PFSK-1 (cell line): ENCODE measurements at regions not wholly inside any gene's neighbourhood (a gene's known extent, or its start where the extent isn't known, plus 50 kb on each side); places are given as distances from the start of the nearest gene placed in this dataset.

Experiments
- FOXP2 ChIP-seq: optimal IDR thresholded peaks from 2 replicates; pipeline ENCODE3; 2011; ENCODE audit warnings: borderline replicate concordance, control low read depth, inconsistent platforms; ENCODE audit not compliant: insufficient read depth; ENCODE audit errors: extremely low read length, extremely low read depth
- POLR2AphosphoS5 ChIP-seq: IDR thresholded peaks from 2 replicates; pipeline ENCODE4 v1.6.1; 2012; ENCODE audit warnings: low read depth, mild to moderate bottlenecking, control low read depth, low read length, moderate library complexity
- SIN3A ChIP-seq: IDR thresholded peaks from 2 replicates; pipeline ENCODE4 v1.6.1; 2012; ENCODE audit warnings: mild to moderate bottlenecking, low read length, moderate library complexity, borderline replicate concordance; ENCODE audit not compliant: insufficient read depth
- TAF1 ChIP-seq: IDR thresholded peaks from 2 replicates; pipeline ENCODE4 v1.6.1; 2012; ENCODE audit warnings: low read length, control low read depth, borderline replicate concordance; ENCODE audit not compliant: insufficient read depth
- TF ChIP-seq, protein P1 (sequence below), 2 experiments: IDR thresholded peaks; 2 replicates each; pipeline versions ENCODE4 v1.6.1 to v1.8.0; 2011 to 2012; ENCODE audit warnings: low read depth in 2 of 2, low read length in 2 of 2, control low read depth in 1 of 2, inconsistent platforms in 1 of 2, mild to moderate bottlenecking in 1 of 2, moderate library complexity in 1 of 2; ENCODE audit not compliant: insufficient read depth in 1 of 2

GRCh38 chr4:130714006-130714405 lies 1618.1 kb downstream of the C4orf33 start:
- no peak for TF ChIP-seq POLR2AphosphoS5
- no peak for TF ChIP-seq TAF1
- no peak for TF ChIP-seq FOXP2
- TF ChIP-seq SIN3A: no peak
- TF ChIP-seq, protein P1, sequence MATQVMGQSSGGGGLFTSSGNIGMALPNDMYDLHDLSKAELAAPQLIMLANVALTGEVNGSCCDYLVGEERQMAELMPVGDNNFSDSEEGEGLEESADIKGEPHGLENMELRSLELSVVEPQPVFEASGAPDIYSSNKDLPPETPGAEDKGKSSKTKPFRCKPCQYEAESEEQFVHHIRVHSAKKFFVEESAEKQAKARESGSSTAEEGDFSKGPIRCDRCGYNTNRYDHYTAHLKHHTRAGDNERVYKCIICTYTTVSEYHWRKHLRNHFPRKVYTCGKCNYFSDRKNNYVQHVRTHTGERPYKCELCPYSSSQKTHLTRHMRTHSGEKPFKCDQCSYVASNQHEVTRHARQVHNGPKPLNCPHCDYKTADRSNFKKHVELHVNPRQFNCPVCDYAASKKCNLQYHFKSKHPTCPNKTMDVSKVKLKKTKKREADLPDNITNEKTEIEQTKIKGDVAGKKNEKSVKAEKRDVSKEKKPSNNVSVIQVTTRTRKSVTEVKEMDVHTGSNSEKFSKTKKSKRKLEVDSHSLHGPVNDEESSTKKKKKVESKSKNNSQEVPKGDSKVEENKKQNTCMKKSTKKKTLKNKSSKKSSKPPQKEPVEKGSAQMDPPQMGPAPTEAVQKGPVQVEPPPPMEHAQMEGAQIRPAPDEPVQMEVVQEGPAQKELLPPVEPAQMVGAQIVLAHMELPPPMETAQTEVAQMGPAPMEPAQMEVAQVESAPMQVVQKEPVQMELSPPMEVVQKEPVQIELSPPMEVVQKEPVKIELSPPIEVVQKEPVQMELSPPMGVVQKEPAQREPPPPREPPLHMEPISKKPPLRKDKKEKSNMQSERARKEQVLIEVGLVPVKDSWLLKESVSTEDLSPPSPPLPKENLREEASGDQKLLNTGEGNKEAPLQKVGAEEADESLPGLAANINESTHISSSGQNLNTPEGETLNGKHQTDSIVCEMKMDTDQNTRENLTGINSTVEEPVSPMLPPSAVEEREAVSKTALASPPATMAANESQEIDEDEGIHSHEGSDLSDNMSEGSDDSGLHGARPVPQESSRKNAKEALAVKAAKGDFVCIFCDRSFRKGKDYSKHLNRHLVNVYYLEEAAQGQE (IDR thresholded peaks at IDR 0.05; ENCODE audit: insufficient read depth in 1 of 2, low read depth in 2 of 2, low read length in 2 of 2): no peak

DNA sequence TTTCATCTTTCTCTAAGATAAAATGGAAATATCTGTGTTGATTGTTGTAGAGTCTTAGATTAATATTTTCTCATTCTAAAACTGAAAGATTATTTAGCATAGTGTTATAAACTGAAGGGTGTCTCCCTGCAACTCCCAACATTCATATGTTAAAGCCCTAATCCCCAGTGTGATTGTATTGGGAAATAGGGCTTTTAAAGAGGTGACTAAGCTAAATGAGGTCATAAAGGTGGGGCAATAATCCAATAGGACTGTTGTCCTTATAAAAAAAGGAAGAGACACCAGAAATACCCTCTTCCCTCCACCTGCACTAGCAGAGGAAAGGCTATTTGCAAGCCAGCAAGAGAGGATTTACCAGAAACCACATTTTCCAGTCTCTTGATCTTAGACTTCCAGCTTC lies 1626.4 kb downstream of the C4orf33 start:
- TF ChIP-seq SIN3A (no peak), POLR2AphosphoS5 (no peak), TAF1 (no peak)

DNA sequence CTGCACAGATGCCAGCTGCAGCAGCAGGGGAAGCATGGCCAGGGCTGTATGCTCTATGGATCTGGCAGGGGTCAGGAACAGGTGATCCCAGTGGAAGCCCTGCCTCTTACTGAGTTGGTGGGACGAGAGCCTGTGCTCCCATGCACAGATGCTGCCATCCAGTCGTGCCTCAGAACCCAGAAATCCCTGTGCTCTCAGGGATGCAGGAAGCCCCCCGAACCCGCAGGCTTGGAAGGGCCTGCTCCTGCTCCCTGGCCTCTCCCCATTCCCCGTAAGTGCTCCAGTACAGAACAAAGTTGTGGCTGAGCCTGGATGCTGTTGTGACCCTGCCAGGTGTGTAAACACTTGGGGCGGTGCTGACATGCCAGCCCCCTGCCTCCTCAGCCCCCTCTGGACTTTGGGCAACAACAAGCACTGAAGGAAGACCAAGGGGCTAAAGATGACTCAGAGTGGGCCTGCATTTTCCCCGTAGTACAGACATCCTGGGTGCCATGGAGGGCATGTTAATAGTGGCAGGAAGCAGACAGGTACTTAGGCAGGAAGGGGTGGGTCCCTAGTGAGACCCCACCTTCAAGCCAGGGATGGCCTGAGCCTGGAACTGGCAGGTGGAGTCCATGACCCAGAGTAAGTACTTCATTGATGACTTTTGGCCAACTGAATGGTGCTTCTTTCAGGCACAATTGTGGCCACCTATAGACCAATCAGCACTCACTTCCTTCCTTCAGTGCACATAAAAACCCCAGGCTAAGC lies 1640.7 kb downstream of the C4orf33 start:
- TF ChIP-seq, protein P1 (IDR thresholded peaks at IDR 0.05; ENCODE audit: insufficient read depth in 1 of 2, low read depth in 2 of 2, low read length in 2 of 2): no peak
- TF ChIP-seq SIN3A (no peak), FOXP2 (no peak), TAF1 (no peak), POLR2AphosphoS5 (no peak)

- TF ChIP-seq TAF1 (no peak), SIN3A (no peak), POLR2AphosphoS5 (no peak), FOXP2 (no peak)
- TF ChIP-seq, protein P1 (IDR thresholded peaks at IDR 0.05; ENCODE audit: insufficient read depth in 1 of 2, low read depth in 2 of 2, low read length in 2 of 2): no peak
Measured at GRCh38 chr4:130738233-130738632, 1642.3 kb downstream of the C4orf33 start.

DNA sequence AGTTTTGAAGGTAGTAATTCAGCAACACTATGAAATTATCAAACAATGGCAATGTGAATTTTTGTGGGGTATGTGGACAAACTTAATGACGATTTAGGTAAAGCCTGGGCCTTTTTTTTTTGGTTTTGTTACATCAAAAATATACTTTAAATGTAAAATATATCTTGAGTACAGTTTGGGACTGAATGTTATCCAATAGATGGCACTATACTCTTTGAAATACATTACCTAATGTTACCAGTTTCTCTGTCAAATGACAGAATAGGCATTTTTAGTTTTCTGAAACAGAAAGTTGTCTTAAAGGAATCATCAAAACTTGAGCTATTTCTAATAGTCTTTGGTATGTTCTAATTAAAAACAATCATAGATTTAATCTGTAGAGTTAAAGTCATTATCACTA lies 1651.9 kb downstream of the C4orf33 start:
- TF ChIP-seq SIN3A (no peak), FOXP2 (no peak), TAF1 (no peak), POLR2AphosphoS5 (no peak)
- TF ChIP-seq, protein P1 (IDR thresholded peaks at IDR 0.05; ENCODE audit: insufficient read depth in 1 of 2, low read depth in 2 of 2, low read length in 2 of 2): no peak
